GM23338 (cell line): ENCODE measurements at regions not wholly inside any gene's neighbourhood (a gene's known extent, or its start where the extent isn't known, plus 50 kb on each side); places are given as distances from the start of the nearest gene placed in this dataset.

Experiments
- ATAC-seq: fragments of 200-7000 bp; cut with Tn5 transposase; 3 replicates; pipeline ENCODE4 v1.9.1; 2020
- DNase-seq: peaks from one replicate; pipeline ENCODE4 v3.0.0-alpha.2; 2015; ENCODE audit warnings: low spot score
- H2AFZ ChIP-seq: fragments of 200-600 bp; sonication (generic); 2 replicates; pipeline ENCODE4 v1.8.0; 2016; ENCODE audit warnings: antibody characterized with exemption, mild to moderate bottlenecking, moderate library complexity
- H3F3A ChIP-seq: fragments of 200-600 bp; sonication (generic); replicated peaks from 2 replicates; pipeline ENCODE4 v1.8.0; 2017; ENCODE audit warnings: antibody characterized with exemption, mixed run types, low read depth
- H3K27ac ChIP-seq: fragments of 200-600 bp; sonication (generic); 2 replicates; pipeline ENCODE4 v1.6.1; 2016; ENCODE audit warnings: low read depth
- H3K27me3 ChIP-seq: fragments of 200-600 bp; sonication (generic); 2 replicates; pipeline ENCODE4 v1.8.0; 2016; ENCODE audit warnings: mild to moderate bottlenecking, mixed run types, moderate library complexity; ENCODE audit not compliant: insufficient read depth
- H3K36me3 ChIP-seq: fragments of 200-600 bp; sonication (generic); 2 replicates; pipeline ENCODE4 v1.8.0; 2016; ENCODE audit warnings: mild to moderate bottlenecking; ENCODE audit not compliant: insufficient read depth
- H3K4me1 ChIP-seq: fragments of 200-600 bp; sonication (generic); 2 replicates; pipeline ENCODE4 v1.8.0; 2016; ENCODE audit warnings: mild to moderate bottlenecking, moderate library complexity; ENCODE audit not compliant: insufficient read depth
- H3K4me2 ChIP-seq: fragments of 200-600 bp; sonication (generic); 2 replicates; pipeline ENCODE4 v1.7.1; 2017; ENCODE audit warnings: mixed run types
- H3K4me3 ChIP-seq: fragments of 200-600 bp; sonication (generic); 2 replicates; pipeline ENCODE4 v1.6.1; 2016; ENCODE audit warnings: mixed run types
- H3K79me2 ChIP-seq: fragments of 200-600 bp; sonication (generic); replicated peaks from 2 replicates; pipeline ENCODE4 v1.8.0; 2017; ENCODE audit warnings: mild to moderate bottlenecking; ENCODE audit not compliant: insufficient read depth
- H3K9me2 ChIP-seq: fragments of 200-600 bp; sonication (generic); 2 replicates; pipeline ENCODE4 v1.8.0; 2017; ENCODE audit not compliant: insufficient read depth
- H4K20me1 ChIP-seq: fragments of 200-600 bp; sonication (generic); replicated peaks from 2 replicates; pipeline ENCODE4 v1.8.0; 2017; ENCODE audit warnings: mild to moderate bottlenecking; ENCODE audit not compliant: insufficient read depth
- H3K27ac Mint-ChIP-seq: 2 replicates; pipeline ENCODE4 v1.8.0; 2020; ENCODE audit warnings: inconsistent platforms, mild to moderate bottlenecking, moderate library complexity, mixed read lengths
- H3K27me3 Mint-ChIP-seq: 3 replicates; pipeline ENCODE4 v1.8.0; 2022; ENCODE audit warnings: low read depth, mild to moderate bottlenecking, moderate library complexity, mixed read lengths, inconsistent platforms; ENCODE audit not compliant: insufficient read depth, poor library complexity
- H3K36me3 Mint-ChIP-seq: 3 replicates; pipeline ENCODE4 v1.8.0; 2021; ENCODE audit warnings: low read depth, mild to moderate bottlenecking, inconsistent platforms, moderate library complexity, mixed read lengths
- H3K4me1 Mint-ChIP-seq: 3 replicates; pipeline ENCODE4 v1.8.0; 2020; ENCODE audit warnings: mild to moderate bottlenecking, inconsistent platforms, mixed read lengths
- H3K4me3 Mint-ChIP-seq: 3 replicates; pipeline ENCODE4 v1.8.0; 2021; ENCODE audit warnings: moderate library complexity, mild to moderate bottlenecking, inconsistent platforms, mixed read lengths
- H3K9me3 Mint-ChIP-seq: 3 replicates; pipeline ENCODE4 v1.8.0; 2020; ENCODE audit warnings: moderate library complexity, mild to moderate bottlenecking, inconsistent platforms, mixed read lengths
- CREB1 ChIP-seq: fragments of 250-450 bp; sonication (Bioruptor Pico); IDR thresholded peaks from 2 replicates; pipeline ENCODE4 v1.5.0; 2020; ENCODE audit warnings: low read depth, mild to moderate bottlenecking, moderate library complexity
- CTCF ChIP-seq, 2 experiments: fragments of 200-600 bp in 1 of 2; sonication (generic) in 1 of 2; conservative IDR thresholded peaks; 2 replicates each; pipeline versions ENCODE4 v1.5.1 to v1.6.1; 2016 to 2017; ENCODE audit warnings: antibody characterized with exemption in 2 of 2, low read depth in 2 of 2, mild to moderate bottlenecking in 2 of 2, moderate library complexity in 1 of 2
- JUNB ChIP-seq: IDR thresholded peaks from one replicate; pipeline ENCODE4 v1.6.1; 2016; ENCODE audit warnings: antibody characterized with exemption; ENCODE audit not compliant: unreplicated experiment
- NANOG ChIP-seq: IDR thresholded peaks from 2 replicates; pipeline ENCODE4 v1.6.1; 2016; ENCODE audit warnings: antibody characterized with exemption, borderline replicate concordance
- POLR2AphosphoS5 ChIP-seq: IDR thresholded peaks from 2 replicates; pipeline ENCODE4 v1.6.1; 2016; ENCODE audit warnings: antibody characterized with exemption, low read depth
- REST ChIP-seq: IDR thresholded peaks from one replicate; pipeline ENCODE4 v1.6.1; 2018; ENCODE audit warnings: antibody characterized with exemption; ENCODE audit not compliant: unreplicated experiment
- ZNF114 ChIP-seq: fragments of 250-450 bp; sonication (Bioruptor Pico); IDR thresholded peaks from 2 replicates; pipeline ENCODE4 v1.5.0; 2020; ENCODE audit warnings: mild to moderate bottlenecking, moderate library complexity
- ZNF331 ChIP-seq: fragments of 250-450 bp; sonication (Bioruptor Pico); IDR thresholded peaks from 2 replicates; pipeline ENCODE4 v1.5.0; 2020; ENCODE audit warnings: low read depth, mild to moderate bottlenecking, moderate library complexity
- TF ChIP-seq, protein P1 (sequence below): fragments of 250-450 bp; sonication (Bioruptor Pico); IDR thresholded peaks from 2 replicates; pipeline ENCODE4 v1.5.0; 2020; ENCODE audit warnings: mild to moderate bottlenecking, moderate library complexity

DNA sequence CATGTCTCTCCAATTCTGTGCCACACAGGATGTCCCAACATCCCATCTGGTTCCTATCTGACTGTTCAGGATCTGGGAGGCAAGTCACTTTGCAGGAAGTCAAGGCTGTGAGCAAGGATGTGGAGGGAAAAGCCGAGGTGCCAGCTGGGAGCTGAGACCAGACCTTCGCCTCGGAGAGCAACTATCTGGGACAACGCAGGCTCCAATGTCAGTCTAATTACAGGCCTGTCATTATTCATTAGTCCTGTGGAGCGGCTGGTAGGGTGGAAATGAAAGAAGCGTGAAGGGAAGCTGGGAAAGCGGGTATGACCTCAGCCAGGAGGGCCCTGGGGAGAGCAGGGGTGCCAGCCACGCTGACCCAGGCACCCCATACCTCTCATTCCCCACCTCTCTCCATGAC, 147.3 kb downstream of the UNC5CL start (continued):
- TF ChIP-seq, protein P1, sequence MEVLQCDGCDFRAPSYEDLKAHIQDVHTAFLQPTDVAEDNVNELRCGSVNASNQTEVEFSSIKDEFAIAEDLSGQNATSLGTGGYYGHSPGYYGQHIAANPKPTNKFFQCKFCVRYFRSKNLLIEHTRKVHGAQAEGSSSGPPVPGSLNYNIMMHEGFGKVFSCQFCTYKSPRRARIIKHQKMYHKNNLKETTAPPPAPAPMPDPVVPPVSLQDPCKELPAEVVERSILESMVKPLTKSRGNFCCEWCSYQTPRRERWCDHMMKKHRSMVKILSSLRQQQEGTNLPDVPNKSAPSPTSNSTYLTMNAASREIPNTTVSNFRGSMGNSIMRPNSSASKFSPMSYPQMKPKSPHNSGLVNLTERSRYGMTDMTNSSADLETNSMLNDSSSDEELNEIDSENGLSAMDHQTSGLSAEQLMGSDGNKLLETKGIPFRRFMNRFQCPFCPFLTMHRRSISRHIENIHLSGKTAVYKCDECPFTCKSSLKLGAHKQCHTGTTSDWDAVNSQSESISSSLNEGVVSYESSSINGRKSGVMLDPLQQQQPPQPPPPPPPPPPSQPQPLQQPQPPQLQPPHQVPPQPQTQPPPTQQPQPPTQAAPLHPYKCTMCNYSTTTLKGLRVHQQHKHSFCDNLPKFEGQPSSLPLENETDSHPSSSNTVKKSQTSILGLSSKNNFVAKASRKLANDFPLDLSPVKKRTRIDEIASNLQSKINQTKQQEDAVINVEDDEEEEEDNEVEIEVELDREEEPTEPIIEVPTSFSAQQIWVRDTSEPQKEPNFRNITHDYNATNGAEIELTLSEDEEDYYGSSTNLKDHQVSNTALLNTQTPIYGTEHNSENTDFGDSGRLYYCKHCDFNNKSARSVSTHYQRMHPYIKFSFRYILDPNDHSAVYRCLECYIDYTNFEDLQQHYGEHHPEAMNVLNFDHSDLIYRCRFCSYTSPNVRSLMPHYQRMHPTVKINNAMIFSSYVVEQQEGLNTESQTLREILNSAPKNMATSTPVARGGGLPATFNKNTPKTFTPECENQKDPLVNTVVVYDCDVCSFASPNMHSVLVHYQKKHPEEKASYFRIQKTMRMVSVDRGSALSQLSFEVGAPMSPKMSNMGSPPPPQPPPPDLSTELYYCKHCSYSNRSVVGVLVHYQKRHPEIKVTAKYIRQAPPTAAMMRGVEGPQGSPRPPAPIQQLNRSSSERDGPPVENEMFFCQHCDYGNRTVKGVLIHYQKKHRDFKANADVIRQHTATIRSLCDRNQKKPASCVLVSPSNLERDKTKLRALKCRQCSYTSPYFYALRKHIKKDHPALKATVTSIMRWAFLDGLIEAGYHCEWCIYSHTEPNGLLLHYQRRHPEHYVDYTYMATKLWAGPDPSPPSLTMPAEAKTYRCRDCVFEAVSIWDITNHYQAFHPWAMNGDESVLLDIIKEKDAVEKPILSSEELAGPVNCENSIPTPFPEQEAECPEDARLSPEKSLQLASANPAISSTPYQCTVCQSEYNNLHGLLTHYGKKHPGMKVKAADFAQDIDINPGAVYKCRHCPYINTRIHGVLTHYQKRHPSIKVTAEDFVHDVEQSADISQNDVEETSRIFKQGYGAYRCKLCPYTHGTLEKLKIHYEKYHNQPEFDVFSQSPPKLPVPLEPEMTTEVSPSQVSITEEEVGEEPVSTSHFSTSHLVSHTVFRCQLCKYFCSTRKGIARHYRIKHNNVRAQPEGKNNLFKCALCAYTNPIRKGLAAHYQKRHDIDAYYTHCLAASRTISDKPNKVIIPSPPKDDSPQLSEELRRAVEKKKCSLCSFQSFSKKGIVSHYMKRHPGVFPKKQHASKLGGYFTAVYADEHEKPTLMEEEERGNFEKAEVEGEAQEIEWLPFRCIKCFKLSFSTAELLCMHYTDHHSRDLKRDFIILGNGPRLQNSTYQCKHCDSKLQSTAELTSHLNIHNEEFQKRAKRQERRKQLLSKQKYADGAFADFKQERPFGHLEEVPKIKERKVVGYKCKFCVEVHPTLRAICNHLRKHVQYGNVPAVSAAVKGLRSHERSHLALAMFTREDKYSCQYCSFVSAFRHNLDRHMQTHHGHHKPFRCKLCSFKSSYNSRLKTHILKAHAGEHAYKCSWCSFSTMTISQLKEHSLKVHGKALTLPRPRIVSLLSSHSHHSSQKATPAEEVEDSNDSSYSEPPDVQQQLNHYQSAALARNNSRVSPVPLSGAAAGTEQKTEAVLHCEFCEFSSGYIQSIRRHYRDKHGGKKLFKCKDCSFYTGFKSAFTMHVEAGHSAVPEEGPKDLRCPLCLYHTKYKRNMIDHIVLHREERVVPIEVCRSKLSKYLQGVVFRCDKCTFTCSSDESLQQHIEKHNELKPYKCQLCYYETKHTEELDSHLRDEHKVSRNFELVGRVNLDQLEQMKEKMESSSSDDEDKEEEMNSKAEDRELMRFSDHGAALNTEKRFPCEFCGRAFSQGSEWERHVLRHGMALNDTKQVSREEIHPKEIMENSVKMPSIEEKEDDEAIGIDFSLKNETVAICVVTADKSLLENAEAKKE: no peak
- TF ChIP-seq CREB1 (CRISPR knock-in tag) (no peak), ZNF114 (CRISPR knock-in tag) (no peak), CTCF (conservative IDR thresholded peaks at IDR 0.05; ENCODE audit: low read depth in 2 of 2) (no peak), POLR2AphosphoS5 (no peak)

DNA sequence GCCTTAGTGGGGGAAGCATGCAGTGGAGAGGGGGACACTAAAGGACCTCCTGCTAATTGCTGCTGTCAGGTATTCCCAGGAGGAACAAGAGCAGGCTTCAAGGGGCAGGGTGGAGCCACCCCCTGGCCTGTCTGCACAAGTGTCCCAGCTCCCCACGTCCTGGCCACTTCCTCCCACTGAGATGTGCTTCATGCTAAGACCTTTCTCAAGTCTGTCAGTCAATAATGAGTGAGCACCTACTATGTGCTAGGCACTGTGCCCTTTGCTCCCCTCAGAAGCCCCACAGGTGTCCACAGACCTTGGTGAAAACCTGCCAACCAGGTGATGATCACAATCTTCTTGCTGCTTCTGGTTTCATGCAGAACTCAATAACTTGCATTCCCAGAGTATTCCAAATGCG, 147.9 kb downstream of the UNC5CL start:
- Mint-ChIP-seq H3K27me3 (peaks cover 6% of the 10 kb centered on the region), H3K9me3 (no peaks in the 10 kb centered on the region), H3K27ac (no peak overlapping the region), H3K4me3 (no peak overlapping the region), H3K4me1 (peaks cover 2% of the 10 kb centered on the region; the same call in 2 of the 3 replicates), H3K36me3 (no peaks in the 10 kb centered on the region)
- H4K20me1 ChIP-seq: no peaks in the 10 kb centered on the region
- H3K4me2 ChIP-seq: no peak overlapping the region
- H3K27me3 ChIP-seq: no peaks in the 10 kb centered on the region
- no peak overlapping the region for H2AFZ ChIP-seq
- H3F3A ChIP-seq: no peaks in the 10 kb centered on the region
- H3K4me1 ChIP-seq: no peaks in the 10 kb centered on the region
- no peaks in the 10 kb centered on the region for H3K9me2 ChIP-seq
- ATAC-seq (no peak), DNase-seq (no peak)
- no peak overlapping the region for H3K27ac ChIP-seq
- H3K4me3 ChIP-seq: no peak overlapping the region
- no peaks in the 10 kb centered on the region for H3K79me2 ChIP-seq
- H3K36me3 ChIP-seq: no peaks in the 10 kb centered on the region
- TF ChIP-seq JUNB: no peak
- TF ChIP-seq REST: no peak
- TF ChIP-seq NANOG: no peak
- no peak for TF ChIP-seq ZNF331 (CRISPR knock-in tag)
